Activated CD8-positive, alpha-beta memory T cell treated with anti-CD3 and anti-CD28 coated beads for 36 hours (primary cell): ENCODE measurements at regions not wholly inside any gene's neighbourhood (a gene's known extent, or its start where the extent isn't known, plus 50 kb on each side); places are given as distances from the start of the nearest gene placed in this dataset.

Experiments used
- CTCF ChIA-PET: fragments of 350-600 bp; sonication (Branson Sonifier 250); formaldehyde crosslinking; loops from one replicate; lab custom pipeline; 2021; ENCODE audit warnings: antibody characterized with exemption; lab: Charles Lee
- POLR2A ChIA-PET: fragments of 350-600 bp; sonication (Branson Sonifier 250); formaldehyde crosslinking; loops from one replicate; lab custom pipeline; 2021; ENCODE audit warnings: antibody characterized with exemption; lab: Charles Lee

DNA sequence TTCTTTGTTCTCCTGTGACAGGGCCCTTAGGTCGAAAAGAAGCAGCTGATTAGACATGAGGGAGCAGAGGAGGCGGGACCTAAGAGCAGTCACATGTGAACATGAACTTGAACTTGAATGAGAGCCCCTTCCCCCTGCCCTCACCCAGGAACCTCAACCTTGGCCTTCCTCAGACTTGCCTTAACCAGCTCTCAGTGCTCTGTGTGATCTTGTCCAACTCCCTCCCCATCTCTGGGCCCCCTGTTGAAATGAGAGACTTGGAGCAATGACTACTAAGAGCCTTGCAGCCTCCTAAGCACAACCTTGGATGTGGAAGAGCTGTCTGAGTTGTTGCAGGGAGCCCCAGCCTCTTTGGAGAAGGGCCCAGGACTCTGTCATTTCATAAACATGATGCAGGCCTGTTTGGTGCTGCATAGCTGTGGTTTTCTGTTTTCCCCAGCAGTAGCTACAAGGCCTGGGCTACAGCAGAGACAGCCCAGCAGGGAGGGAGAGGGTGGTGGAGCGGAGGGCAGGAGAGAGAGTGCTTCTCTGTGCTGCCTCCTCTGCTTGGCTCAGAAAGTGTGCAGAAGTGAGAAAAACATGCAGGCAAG, 123.9 kb upstream of the ZMIZ1 start:
- ChIA-PET POLR2A (no interaction called here), CTCF (no interaction called here)

- POLR2A ChIA-PET = no interaction called here
- CTCF ChIA-PET = no interaction called here
Measured at GRCh38 chr10:78945838-78946237, 122.9 kb upstream of the ZMIZ1 start.

- POLR2A ChIA-PET = no interaction called here
- CTCF ChIA-PET = no interaction called here
Measured at GRCh38 chr10:78947226-78947625, 121.5 kb upstream of the ZMIZ1 start.

GRCh38 chr10:78947733-78948132, 121.0 kb upstream of the ZMIZ1 start:
- ChIA-PET POLR2A (no interaction called here), CTCF (no interaction called here)

DNA sequence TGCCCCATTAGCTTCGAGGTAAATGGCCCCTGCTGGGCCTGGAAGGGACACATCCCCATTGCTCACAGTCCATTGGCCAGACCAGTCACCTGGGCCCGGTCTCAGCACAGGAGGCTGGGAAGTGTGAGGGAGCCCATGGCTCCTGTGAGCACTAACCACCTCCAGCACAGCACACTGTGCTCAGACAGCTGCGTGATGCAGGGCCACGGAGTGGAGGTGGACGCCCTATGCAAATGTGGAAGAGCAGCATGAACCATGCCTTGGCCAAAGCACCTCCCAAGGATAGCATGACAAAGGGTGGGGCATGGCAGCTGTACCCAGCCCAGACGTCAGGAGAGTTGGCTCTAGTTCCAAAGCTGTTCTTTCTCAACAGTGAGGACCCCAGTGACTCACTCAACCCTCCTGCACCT, 120.1 kb upstream of the ZMIZ1 start:
- POLR2A ChIA-PET = no interaction called here
- CTCF ChIA-PET = no interaction called here

DNA sequence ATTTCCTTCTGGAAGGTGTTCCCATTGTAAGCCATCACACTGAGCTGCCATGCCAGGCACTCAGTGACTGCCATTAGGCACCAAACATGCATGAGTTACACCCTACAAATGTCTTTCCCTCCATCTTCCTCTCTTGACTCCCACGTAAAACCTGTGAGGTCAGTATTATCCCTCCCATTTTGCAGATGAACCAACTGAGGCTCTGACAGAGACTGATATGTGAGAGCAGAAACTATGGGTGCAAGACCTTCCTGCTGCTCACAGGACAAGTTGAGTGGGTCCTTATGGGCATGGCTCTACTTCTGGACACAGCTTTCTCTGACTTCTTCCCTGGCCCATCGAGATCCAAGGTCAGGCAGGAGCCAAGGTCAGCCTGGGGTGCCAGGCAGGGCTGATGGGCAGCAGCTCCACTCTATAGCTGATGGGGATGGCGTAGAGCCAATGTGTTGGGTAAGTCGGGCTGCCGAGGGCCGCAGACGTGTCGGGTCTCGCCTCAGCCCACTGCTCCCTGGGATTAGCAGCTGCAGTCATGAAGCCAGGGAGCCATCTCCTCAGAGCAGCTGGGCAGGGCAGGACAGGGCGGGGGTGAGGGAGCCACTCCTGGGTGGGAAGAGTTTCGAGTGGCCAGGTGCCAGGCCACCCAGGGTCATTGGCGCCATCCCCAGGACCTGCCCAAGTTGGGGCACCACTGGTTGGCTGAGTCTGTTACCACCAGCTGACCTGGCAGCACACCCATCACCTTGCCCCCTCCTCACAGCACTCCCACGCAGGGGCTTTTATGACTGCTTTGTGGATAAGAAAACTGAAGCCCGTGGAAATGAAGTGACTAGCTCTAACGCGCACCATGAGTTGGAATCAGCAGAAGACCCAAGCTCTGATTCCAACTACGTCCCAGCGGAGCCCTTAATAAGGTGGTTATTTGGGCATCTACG, 117.8 kb upstream of the ZMIZ1 start:
- ChIA-PET CTCF (interaction anchor here (0.5 kb wide), 1 partner anchor 1162 kb away, joined by 3 read pairs; no protein-coding TSS in a partner anchor), POLR2A (no interaction called here)

- ChIA-PET CTCF (no interaction called here), POLR2A (no interaction called here)
Measured at GRCh38 chr10:78952030-78952429, 116.7 kb upstream of the ZMIZ1 start.

DNA sequence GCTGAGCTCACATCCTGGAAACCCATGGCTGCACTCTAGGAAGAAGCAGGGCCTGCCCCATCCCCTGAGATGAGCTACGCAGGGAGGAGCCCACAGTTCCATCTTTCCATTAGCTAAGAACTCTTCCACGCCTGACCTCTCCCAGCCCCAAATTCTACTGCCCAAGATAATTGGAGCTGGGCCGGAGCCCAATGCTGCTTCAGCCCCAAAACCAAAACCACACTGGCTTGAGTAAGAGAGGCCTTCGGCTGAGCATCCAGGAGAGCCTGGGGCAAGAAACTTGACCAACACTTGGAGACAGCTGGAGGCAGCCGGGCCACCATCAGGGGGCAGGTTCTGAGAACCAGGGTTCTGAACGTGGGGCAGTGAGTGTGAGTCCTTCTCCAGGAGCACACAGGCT, 116.1 kb upstream of the ZMIZ1 start:
- ChIA-PET CTCF (no interaction called here), POLR2A (no interaction called here)

GRCh38 chr10:78953113-78953798, 115.5 kb upstream of the ZMIZ1 start:
- ChIA-PET CTCF (no interaction called here), POLR2A (no interaction called here)

DNA sequence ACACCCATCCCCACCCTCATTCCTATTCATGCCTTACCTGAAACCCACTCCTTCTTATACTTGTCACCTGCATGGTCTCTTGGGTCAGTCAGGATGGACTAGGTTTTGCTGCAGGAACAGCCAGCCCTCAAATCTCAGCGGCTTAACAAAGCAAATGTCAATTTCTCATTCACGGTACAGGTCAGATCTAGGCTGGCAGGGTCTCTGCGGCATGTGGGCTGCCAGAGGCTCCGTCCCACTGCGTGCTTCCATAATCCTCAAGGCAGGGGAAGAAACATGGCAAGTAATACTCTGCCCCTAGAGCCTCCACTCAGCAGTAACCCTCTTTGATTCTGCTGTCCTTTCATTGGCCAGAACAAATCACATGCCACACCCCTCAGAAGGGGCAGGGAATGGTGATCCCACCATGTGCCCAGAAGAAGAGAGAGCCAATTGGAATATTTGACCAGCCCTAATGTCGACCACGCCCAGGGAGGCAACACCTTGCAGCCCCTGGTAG, 114.9 kb upstream of the ZMIZ1 start:
- CTCF ChIA-PET = no interaction called here
- POLR2A ChIA-PET = no interaction called here

DNA sequence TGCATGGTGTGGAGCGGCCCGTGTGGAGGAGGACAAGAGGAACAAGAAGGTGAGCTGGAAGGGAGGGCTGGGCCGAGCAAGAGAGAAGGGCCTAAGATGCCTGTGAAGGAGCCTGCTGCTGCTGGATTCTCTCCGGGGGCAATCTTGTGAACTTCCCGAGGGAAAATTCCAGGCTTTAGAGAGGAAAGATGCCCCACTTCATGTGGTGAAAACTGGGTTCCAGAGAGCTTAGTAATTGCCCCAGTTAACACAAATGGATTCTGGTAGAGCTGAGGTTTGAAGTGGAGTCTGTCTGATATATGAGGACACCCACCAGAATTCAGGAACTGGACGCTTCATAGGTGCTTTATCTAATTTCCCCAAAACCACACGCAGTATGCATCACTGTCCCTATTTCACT, 114.1 kb upstream of the ZMIZ1 start:
- ChIA-PET CTCF (no interaction called here), POLR2A (no interaction called here)

DNA sequence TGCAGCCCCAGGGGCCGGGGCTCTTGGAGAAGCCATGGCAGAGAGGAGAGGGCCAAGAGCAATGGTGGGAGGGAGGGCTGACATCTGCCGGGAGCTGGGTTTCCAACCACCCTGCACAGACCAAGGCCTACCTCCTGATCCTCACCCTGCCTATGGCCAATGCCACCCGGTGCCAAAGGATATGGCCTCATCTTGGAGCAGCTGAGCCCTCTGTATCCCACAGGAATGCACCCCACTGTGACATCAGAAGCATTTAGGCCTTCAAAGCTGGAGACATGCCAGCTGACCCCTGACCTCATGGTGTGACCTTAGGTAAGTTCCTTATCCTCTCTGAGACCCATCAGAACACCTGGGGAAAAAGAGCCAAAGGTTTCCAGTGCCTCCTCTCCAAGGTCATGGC, 113.6 kb upstream of the ZMIZ1 start:
- ChIA-PET POLR2A (no interaction called here), CTCF (no interaction called here)

GRCh38 chr10:78956391-78956790, 112.4 kb upstream of the ZMIZ1 start:
- CTCF ChIA-PET = no interaction called here
- POLR2A ChIA-PET = no interaction called here

- POLR2A ChIA-PET = no interaction called here
- CTCF ChIA-PET = no interaction called here
Measured at GRCh38 chr10:78957471-78958039, 111.2 kb upstream of the ZMIZ1 start.

DNA sequence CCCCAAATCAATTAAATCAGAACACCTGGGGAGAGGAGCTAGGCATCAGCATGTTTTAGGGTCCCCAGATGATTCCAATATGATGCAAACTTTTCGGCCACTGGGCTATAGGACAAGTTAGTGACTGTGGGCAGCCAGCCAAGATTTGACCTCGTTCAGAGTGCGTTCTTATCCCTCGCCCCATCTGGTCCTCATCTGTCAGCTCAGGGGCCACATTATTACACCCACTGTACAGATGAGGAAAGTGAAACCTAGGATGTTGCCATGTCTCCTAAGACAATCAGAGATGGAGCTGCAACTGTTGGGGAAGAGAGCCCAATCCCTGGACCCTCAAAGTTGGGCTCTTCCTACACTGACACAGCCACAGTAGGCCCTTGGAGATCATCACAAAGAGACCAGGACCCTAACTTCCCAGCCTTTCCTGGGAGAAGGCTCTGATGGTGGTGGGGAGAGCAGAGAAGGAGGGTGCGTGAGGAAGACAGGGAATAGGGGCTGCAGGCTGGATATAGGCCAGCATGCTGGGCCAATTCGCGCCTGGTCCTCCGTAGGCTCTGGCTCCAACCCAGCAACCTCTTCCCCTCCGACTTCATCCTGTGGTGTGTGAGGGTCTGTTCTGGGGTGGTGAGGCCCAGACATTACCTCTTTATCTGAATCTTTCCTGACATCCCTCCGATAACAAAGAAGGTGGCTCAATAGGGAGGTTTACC, 109.4 kb upstream of the ZMIZ1 start:
- ChIA-PET POLR2A (no interaction called here), CTCF (no interaction called here)

DNA sequence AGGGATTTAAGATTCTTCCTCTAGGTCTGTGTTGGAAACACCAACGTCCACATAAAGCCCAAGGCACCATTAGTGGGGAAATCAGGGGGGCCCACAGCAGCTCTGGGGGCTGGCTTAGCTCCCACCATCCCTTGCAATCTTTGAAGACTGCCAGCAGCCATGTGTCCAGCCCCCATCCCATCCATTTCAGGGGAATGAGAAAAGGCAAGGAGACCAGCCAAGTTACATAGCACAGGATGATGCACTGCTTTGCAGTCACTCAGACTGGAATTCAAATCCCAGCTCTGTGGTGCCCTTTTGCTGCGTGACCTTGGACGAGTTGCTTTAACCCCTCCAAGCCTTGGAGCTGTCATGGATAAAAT, 108.9 kb upstream of the ZMIZ1 start:
- ChIA-PET CTCF (interaction anchor here (1.0 kb wide), 1 partner anchor 12 kb away, joined by 3 read pairs; no protein-coding TSS in a partner anchor), POLR2A (no interaction called here)

- POLR2A ChIA-PET = no interaction called here
- CTCF ChIA-PET = interaction anchor here (1.0 kb wide), 1 partner anchor 12 kb away, joined by 3 read pairs; no protein-coding TSS in a partner anchor
Measured at GRCh38 chr10:78960316-78960800, 108.4 kb upstream of the ZMIZ1 start.

DNA sequence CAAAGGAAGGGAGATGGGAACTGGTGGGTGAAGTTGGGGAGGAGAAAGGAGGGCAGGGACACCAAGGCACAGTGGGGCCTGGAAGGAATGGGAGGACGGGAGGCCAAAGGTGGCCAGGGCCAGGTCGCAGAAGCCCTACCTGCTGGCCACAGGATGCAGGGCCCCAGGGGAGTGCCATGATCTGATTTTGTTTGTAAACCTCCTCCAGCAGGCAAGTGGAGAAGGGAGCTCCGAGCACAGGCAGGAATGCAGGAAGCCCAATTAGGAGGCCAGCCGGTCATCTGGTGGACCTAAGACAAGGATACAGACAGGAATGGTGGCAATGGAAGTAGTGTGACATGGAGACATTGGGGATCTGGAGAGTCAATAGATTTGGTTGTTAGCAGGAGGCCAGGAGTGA, 107.0 kb upstream of the ZMIZ1 start:
- CTCF ChIA-PET = no interaction called here

More for the DNA sequence above, 107.0 kb upstream of the ZMIZ1 start:
- POLR2A ChIA-PET = no interaction called here
